Loucy (cell line): ENCODE measurements at regions not wholly inside any gene's neighbourhood (a gene's known extent, or its start where the extent isn't known, plus 50 kb on each side); places are given as distances from the start of the nearest gene placed in this dataset.

Experiments used
- H2AFZ ChIP-seq: fragments of 200-600 bp; sonication (generic); 2 replicates; pipeline ENCODE4 v1.6.0; 2016; ENCODE audit warnings: antibody characterized with exemption, mild to moderate bottlenecking, low read length, moderate library complexity
- H3F3A ChIP-seq: fragments of 200-600 bp; 2 replicates; pipeline ENCODE4 v1.6.0; 2016; ENCODE audit warnings: antibody characterized with exemption, low read depth, mild to moderate bottlenecking
- H3K27me3 ChIP-seq: fragments of 200-600 bp; sonication (generic); 2 replicates; pipeline ENCODE4 v1.6.1; 2014; ENCODE audit warnings: low read length, mild to moderate bottlenecking; ENCODE audit not compliant: insufficient read depth, poor library complexity, severe bottlenecking
- H3K36me3 ChIP-seq: fragments of 200-600 bp; sonication (generic); 2 replicates; pipeline ENCODE4 v1.6.1; 2016; ENCODE audit warnings: low read length; ENCODE audit not compliant: insufficient read depth
- H3K4me1 ChIP-seq: fragments of 200-600 bp; sonication (generic); 2 replicates; pipeline ENCODE4 v1.5.1; 2014; ENCODE audit warnings: low read length, mild to moderate bottlenecking; ENCODE audit not compliant: insufficient read depth, poor library complexity, severe bottlenecking
- H3K4me2 ChIP-seq: fragments of 200-600 bp; sonication (generic); 2 replicates; pipeline ENCODE4 v1.6.0; 2014; ENCODE audit warnings: antibody characterized with exemption, low read length, low read depth, mild to moderate bottlenecking; ENCODE audit not compliant: poor library complexity, severe bottlenecking
- H3K4me3 ChIP-seq: fragments of 200-600 bp; sonication (generic); 2 replicates; pipeline ENCODE4 v1.5.1; 2014; ENCODE audit warnings: low read length, mild to moderate bottlenecking, mixed read lengths; ENCODE audit not compliant: poor library complexity, severe bottlenecking
- H3K79me2 ChIP-seq: fragments of 200-600 bp; sonication (generic); 2 replicates; pipeline ENCODE4 v1.6.1; 2014; ENCODE audit warnings: low read length; ENCODE audit not compliant: insufficient read depth
- H3K9ac ChIP-seq: fragments of 200-600 bp; sonication (generic); 2 replicates; pipeline ENCODE4 v1.6.0; 2014; ENCODE audit warnings: mild to moderate bottlenecking, low read depth, low read length, moderate library complexity; ENCODE audit not compliant: poor library complexity, severe bottlenecking
- H3K9me2 ChIP-seq: fragments of 200-600 bp; sonication (generic); replicated peaks from 2 replicates; pipeline ENCODE4 v1.6.1; 2016; ENCODE audit warnings: low read depth, low read length, mixed read lengths
- H3K9me3 ChIP-seq: fragments of 200-600 bp; sonication (generic); 2 replicates; pipeline ENCODE4 v1.6.1; 2014; ENCODE audit warnings: mild to moderate bottlenecking, antibody characterized with exemption, low read length, low read depth; ENCODE audit not compliant: insufficient read depth
- H4K20me1 ChIP-seq: fragments of 200-600 bp; sonication (generic); 2 replicates; pipeline ENCODE4 v1.6.0; 2014; ENCODE audit warnings: antibody characterized with exemption, low read length, mild to moderate bottlenecking; ENCODE audit not compliant: insufficient read depth, poor library complexity, severe bottlenecking
- EZH2phosphoT487 ChIP-seq: fragments of 200-600 bp; IDR thresholded peaks from 2 replicates; pipeline ENCODE4 v1.6.1; 2018; ENCODE audit warnings: antibody characterized with exemption, mild to moderate bottlenecking, moderate library complexity, borderline replicate concordance
- TF ChIP-seq, protein P1 (sequence below): fragments of 200-600 bp; sonication (generic); conservative IDR thresholded peaks from 2 replicates; pipeline ENCODE4 v1.5.1; 2014; ENCODE audit warnings: mild to moderate bottlenecking, antibody characterized with exemption, low read length

DNA sequence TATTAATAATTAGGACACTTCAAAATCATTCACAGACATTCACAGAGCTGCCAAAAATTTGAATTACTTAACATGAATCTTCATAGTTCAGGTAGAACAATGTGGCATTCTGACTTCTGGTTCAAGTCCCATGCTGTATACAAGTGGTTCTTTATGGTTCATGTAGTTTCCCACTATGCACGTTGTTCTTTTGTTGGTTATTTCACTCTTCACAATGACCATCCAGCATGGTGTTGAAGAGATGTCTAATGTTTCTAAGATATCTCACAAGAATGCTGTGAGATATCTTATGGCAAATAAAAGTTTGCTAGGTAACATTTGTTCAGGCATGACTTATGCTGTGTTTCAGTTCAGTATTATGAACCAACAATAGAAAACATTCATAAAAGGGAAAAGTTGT lies 88.2 kb upstream of the SLITRK6 start:
- TF ChIP-seq, protein P1, sequence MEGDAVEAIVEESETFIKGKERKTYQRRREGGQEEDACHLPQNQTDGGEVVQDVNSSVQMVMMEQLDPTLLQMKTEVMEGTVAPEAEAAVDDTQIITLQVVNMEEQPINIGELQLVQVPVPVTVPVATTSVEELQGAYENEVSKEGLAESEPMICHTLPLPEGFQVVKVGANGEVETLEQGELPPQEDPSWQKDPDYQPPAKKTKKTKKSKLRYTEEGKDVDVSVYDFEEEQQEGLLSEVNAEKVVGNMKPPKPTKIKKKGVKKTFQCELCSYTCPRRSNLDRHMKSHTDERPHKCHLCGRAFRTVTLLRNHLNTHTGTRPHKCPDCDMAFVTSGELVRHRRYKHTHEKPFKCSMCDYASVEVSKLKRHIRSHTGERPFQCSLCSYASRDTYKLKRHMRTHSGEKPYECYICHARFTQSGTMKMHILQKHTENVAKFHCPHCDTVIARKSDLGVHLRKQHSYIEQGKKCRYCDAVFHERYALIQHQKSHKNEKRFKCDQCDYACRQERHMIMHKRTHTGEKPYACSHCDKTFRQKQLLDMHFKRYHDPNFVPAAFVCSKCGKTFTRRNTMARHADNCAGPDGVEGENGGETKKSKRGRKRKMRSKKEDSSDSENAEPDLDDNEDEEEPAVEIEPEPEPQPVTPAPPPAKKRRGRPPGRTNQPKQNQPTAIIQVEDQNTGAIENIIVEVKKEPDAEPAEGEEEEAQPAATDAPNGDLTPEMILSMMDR, result no peak
- no peak for TF ChIP-seq EZH2phosphoT487

DNA sequence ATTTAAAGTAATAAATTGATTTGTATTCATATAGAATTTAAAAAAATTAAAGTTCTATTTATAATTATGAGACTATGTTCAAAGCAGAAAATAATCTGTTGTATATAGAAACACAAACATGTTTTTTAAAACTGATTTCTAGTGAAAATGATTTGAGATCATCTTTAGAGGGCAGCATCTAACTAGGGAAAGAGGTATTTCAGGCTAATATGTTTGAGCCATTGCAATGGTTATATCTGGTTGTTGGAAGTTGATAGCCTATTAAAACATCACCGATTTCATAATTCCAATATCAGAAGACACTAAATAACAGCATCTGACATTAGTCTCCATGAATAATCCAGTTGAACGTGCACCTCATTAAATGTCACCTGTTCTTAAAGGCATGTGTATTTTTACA lies 79.8 kb upstream of the SLITRK6 start:
- Histone ChIP-seq H3K9ac (no peak overlapping the region), H3K9me2 (no peaks in the 10 kb centered on the region), H3K4me3 (no peak overlapping the region), H3K4me1 (no peaks in the 10 kb centered on the region), H3K79me2 (no peaks in the 10 kb centered on the region), H3K9me3 (no peaks in the 10 kb centered on the region), H2AFZ (no peak overlapping the region), H3K27me3 (no peaks in the 10 kb centered on the region), H3K36me3 (no peaks in the 10 kb centered on the region), H3K4me2 (no peak overlapping the region), H4K20me1 (no peaks in the 10 kb centered on the region), H3F3A (no peaks in the 10 kb centered on the region)
- TF ChIP-seq, protein P1, result 0 out of 2 replicates have a peak, but pooled peaks have one; percentile 10
- no peak for TF ChIP-seq EZH2phosphoT487

More for the DNA sequence above, 88.2 kb upstream of the SLITRK6 start:
- no peak overlapping the region for H3K4me2 ChIP-seq
- H3K9ac ChIP-seq, result no peak overlapping the region
- H3K4me3 ChIP-seq, result no peak overlapping the region
- no peaks in the 10 kb centered on the region for H3K27me3 ChIP-seq
- no peaks in the 10 kb centered on the region for H3K9me3 ChIP-seq
- no peak overlapping the region for H2AFZ ChIP-seq
- no peaks in the 10 kb centered on the region for H3K36me3 ChIP-seq
- no peaks in the 10 kb centered on the region for H3F3A ChIP-seq
- H3K4me1 ChIP-seq, result no peaks in the 10 kb centered on the region
- no peaks in the 10 kb centered on the region for H4K20me1 ChIP-seq
- H3K9me2 ChIP-seq, result no peaks in the 10 kb centered on the region
- H3K79me2 ChIP-seq, result no peaks in the 10 kb centered on the region

DNA sequence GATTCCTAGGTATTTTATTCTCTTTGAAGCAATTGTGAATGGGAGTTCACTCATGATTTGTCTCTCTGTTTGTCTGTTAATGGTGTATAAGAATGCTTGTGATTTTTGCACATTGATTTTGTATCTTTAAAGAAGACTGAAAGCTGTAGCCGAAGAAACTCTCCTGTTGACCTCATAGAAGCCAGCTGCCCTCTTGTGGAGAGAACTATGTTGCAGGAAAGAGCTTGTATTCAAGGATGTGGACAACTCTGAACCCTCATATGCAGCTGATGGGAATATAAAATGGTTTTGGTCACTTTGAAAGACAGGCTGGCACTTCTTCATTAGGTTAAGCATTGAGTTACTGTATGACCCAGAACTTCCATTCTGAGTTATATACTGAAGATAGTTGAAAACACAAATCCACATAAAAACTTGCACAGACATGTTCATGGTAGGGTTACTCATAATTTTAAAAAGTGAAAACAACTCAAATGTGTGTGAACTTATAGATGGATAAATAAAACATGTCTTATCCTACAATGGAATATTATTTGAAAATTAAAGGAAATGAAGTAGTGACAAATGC lies 65.8 kb upstream of the SLITRK6 start:
- no peaks in the 10 kb centered on the region for H3K27me3 ChIP-seq
- no peaks in the 10 kb centered on the region for H3K9me3 ChIP-seq
- no peaks in the 10 kb centered on the region for H3F3A ChIP-seq
- H3K4me1 ChIP-seq, result no peaks in the 10 kb centered on the region
- no peak overlapping the region for H3K9ac ChIP-seq
- no peaks in the 10 kb centered on the region for H4K20me1 ChIP-seq
- no peak overlapping the region for H3K4me3 ChIP-seq
- H3K4me2 ChIP-seq, result no peak overlapping the region
- no peaks in the 10 kb centered on the region for H3K9me2 ChIP-seq
- no peaks in the 10 kb centered on the region for H3K79me2 ChIP-seq
- TF ChIP-seq, protein P1, result peak; percentile 59
- TF ChIP-seq EZH2phosphoT487, result no peak
- no peak overlapping the region for H2AFZ ChIP-seq
- H3K36me3 ChIP-seq, result no peaks in the 10 kb centered on the region
